ENCODE measurements at regions not wholly inside any gene's neighbourhood (a gene's known extent, or its start where the extent isn't known, plus 50 kb on each side); places are given as distances from the start of the nearest gene placed in this dataset.

GRCh38 chr21:22393324-22393723, 1395.1 kb downstream of the NCAM2 start:
- H3K9me3 ChIP-seq (ENCODE audit: low read depth) = no peaks in the 10 kb centered on the region
- no peaks in the 10 kb centered on the region for H3K27me3 ChIP-seq
- H3K36me3 Mint-ChIP-seq = no peaks in the 10 kb centered on the region
- H3K9ac ChIP-seq = no peak overlapping the region
- no peak overlapping the region for H3K27ac ChIP-seq
- H3K4me1 ChIP-seq = no peaks in the 10 kb centered on the region
- no peak overlapping the region for H3K27ac Mint-ChIP-seq
- H2AFZ ChIP-seq (replicated peaks) = no peak overlapping the region
- H4K20me1 ChIP-seq (ENCODE audit: low read depth) = no peaks in the 10 kb centered on the region
- H3K36me3 ChIP-seq = no peaks in the 10 kb centered on the region
- no peak for DNase-seq (ENCODE audit: low spot score)
- H3K27me3 Mint-ChIP-seq (ENCODE audit: insufficient read depth, low read depth) = peaks cover 3% of the 10 kb centered on the region
- H3K4me2 ChIP-seq = no peak overlapping the region
- TF ChIP-seq EZH2 (IDR thresholded peaks at IDR 0.05) (no peak), EZH2phosphoT487 (IDR thresholded peaks at IDR 0.05) (no peak)
- TF ChIP-seq, protein P1, sequence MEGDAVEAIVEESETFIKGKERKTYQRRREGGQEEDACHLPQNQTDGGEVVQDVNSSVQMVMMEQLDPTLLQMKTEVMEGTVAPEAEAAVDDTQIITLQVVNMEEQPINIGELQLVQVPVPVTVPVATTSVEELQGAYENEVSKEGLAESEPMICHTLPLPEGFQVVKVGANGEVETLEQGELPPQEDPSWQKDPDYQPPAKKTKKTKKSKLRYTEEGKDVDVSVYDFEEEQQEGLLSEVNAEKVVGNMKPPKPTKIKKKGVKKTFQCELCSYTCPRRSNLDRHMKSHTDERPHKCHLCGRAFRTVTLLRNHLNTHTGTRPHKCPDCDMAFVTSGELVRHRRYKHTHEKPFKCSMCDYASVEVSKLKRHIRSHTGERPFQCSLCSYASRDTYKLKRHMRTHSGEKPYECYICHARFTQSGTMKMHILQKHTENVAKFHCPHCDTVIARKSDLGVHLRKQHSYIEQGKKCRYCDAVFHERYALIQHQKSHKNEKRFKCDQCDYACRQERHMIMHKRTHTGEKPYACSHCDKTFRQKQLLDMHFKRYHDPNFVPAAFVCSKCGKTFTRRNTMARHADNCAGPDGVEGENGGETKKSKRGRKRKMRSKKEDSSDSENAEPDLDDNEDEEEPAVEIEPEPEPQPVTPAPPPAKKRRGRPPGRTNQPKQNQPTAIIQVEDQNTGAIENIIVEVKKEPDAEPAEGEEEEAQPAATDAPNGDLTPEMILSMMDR (IDR thresholded peaks at IDR 0.05) = no peak
- H3K79me2 ChIP-seq (ENCODE audit: low read depth) = no peaks in the 10 kb centered on the region
- H3K4me1 Mint-ChIP-seq = peaks cover 10% of the 10 kb centered on the region
- H3K4me3 ChIP-seq = no peak overlapping the region
- H3K9me3 Mint-ChIP-seq = peaks cover 6% of the 10 kb centered on the region
- no peak overlapping the region for H3K4me3 Mint-ChIP-seq
- H3F3A ChIP-seq (ENCODE audit: low read depth) = no peaks in the 10 kb centered on the region

- TF ChIP-seq EZH2 (IDR thresholded peaks at IDR 0.05) = no peak
- TF ChIP-seq, protein P1 (IDR thresholded peaks at IDR 0.05) = no peak
- Histone ChIP-seq H3K9ac (no peak overlapping the region), H3K36me3 (no peaks in the 10 kb centered on the region), H3K27me3 (no peaks in the 10 kb centered on the region), H3K9me3 (ENCODE audit: low read depth) (no peaks in the 10 kb centered on the region), H3K4me2 (no peak overlapping the region), H3K4me3 (no peak overlapping the region), H4K20me1 (ENCODE audit: low read depth) (no peaks in the 10 kb centered on the region), H2AFZ (replicated peaks) (no peak overlapping the region), H3K4me1 (no peaks in the 10 kb centered on the region), H3F3A (ENCODE audit: low read depth) (no peaks in the 10 kb centered on the region), H3K79me2 (ENCODE audit: low read depth) (no peaks in the 10 kb centered on the region), H3K27ac (no peak overlapping the region)
- Mint-ChIP-seq H3K27me3 (ENCODE audit: insufficient read depth, low read depth) (peaks cover 3% of the 10 kb centered on the region), H3K4me1 (peaks cover 10% of the 10 kb centered on the region), H3K36me3 (no peaks in the 10 kb centered on the region), H3K9me3 (peaks cover 6% of the 10 kb centered on the region), H3K4me3 (no peak overlapping the region), H3K27ac (no peak overlapping the region)
- DNase-seq (ENCODE audit: low spot score) = no peak
Measured at GRCh38 chr21:22395965-22396364, 1397.8 kb downstream of the NCAM2 start.

DNA sequence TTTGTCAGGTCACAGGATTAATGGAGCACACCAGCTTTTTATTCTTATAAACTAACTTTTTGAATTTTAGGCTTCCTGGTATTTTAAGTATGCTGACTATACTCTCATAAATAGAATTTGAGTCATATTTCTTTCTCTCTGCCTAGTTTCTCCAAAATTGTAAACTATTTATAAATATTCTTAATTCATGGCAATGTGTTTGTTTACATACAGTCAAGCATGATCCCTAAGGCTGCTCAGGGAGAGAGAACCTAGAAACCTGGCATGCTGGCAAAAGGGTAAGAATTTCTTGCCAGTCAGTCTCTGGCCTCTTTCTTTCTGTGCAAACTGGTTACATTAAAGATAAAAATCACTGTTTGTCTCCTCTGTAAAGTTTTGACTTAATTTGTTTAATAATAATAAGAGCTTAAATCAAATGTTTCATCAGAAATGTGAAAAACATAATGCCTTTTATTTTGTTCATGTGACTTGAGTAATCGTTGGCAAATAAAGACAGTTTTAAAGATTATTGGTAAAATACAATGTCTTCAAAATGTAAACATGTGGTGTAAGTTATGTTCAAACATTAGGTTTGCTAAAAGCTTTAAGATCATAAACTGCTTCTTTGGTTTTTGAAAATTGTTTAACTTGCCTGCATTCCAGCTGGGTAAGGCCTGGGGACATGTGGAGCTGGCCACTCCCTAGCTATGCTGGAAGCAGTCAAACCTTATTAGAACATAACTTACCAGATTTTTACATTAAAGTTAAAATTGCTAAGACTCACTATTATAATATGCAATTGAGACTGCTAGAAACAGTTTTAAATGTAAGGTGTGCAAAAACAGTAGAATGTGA, 1401.7 kb downstream of the NCAM2 start:
- no peaks in the 10 kb centered on the region for H3K9me3 ChIP-seq (ENCODE audit: low read depth)
- TF ChIP-seq EZH2 (IDR thresholded peaks at IDR 0.05) (no peak), EZH2phosphoT487 (IDR thresholded peaks at IDR 0.05) (no peak)
- TF ChIP-seq, protein P1 (IDR thresholded peaks at IDR 0.05) = no peak
- H3K36me3 Mint-ChIP-seq = no peaks in the 10 kb centered on the region

More for the DNA sequence above, 1401.7 kb downstream of the NCAM2 start:
- Mint-ChIP-seq H3K4me1 (peaks cover 8% of the 10 kb centered on the region), H3K9me3 (peaks cover 6% of the 10 kb centered on the region), H3K27me3 (ENCODE audit: insufficient read depth, low read depth) (peaks cover 3% of the 10 kb centered on the region), H3K27ac (no peak overlapping the region), H3K4me3 (no peak overlapping the region)
- Histone ChIP-seq H3K27me3 (no peaks in the 10 kb centered on the region), H3K4me3 (no peak overlapping the region), H3K4me1 (no peaks in the 10 kb centered on the region), H3K27ac (no peak overlapping the region), H2AFZ (replicated peaks) (no peak overlapping the region), H3K4me2 (no peak overlapping the region), H3K36me3 (no peaks in the 10 kb centered on the region), H3K79me2 (ENCODE audit: low read depth) (no peaks in the 10 kb centered on the region), H4K20me1 (ENCODE audit: low read depth) (no peaks in the 10 kb centered on the region), H3K9ac (no peak overlapping the region), H3F3A (ENCODE audit: low read depth) (no peaks in the 10 kb centered on the region)
- DNase-seq (ENCODE audit: low spot score) = no peak

All from neural progenitor cell (in vitro differentiated cells).